Esophagus muscularis mucosa (tissue), 4 donors: ENCODE measurements at regions not wholly inside any gene's neighbourhood (a gene's known extent, or its start where the extent isn't known, plus 50 kb on each side); places are given as distances from the start of the nearest gene placed in this dataset.

ENCODE experiments used
- DNase-seq: peaks from one replicate; pipeline ENCODE4 v3.0.0-alpha.2; 2017; ENCODE audit errors: extremely low spot score
- H3K27ac ChIP-seq, 4 donors: fragments of 200-600 bp; sonication (generic); replicated peaks in 1 of 4; 1 replicate in 3 of 4; 2 replicates in 1 of 4; pipeline ENCODE4 v1.5.1; 2016 to 2019; ENCODE audit warnings: mild to moderate bottlenecking in 1 of 4
- H3K27me3 ChIP-seq, 4 donors: fragments of 200-600 bp; sonication (generic); one replicate each; pipeline versions ENCODE4 v1.5.1 to v1.6.0; 2016 to 2019
- H3K36me3 ChIP-seq, 4 donors: fragments of 200-600 bp; sonication (generic); one replicate each; pipeline ENCODE4 v1.5.1; 2016 to 2019
- H3K4me1 ChIP-seq, 4 donors: fragments of 200-600 bp; sonication (generic); one replicate each; pipeline ENCODE4 v1.5.1; 2016 to 2019
- H3K4me3 ChIP-seq, 4 donors: fragments of 200-600 bp; sonication (generic); 1 replicate in 2 of 4; 2 replicates in 2 of 4; pipeline ENCODE4 v1.5.1; 2016 to 2019; ENCODE audit warnings: mild to moderate bottlenecking in 4 of 4, moderate library complexity in 1 of 4
- H3K9me3 ChIP-seq, 4 donors: fragments of 200-600 bp; sonication (generic); 1 replicate in 3 of 4; 2 replicates in 1 of 4; pipeline ENCODE4 v1.5.1; 2016 to 2019
- CTCF ChIP-seq, 3 experiments: fragments of 200-600 bp in 2 of 3; fragments of 450-650 bp in 1 of 3; sonication (generic) in 2 of 3; IDR thresholded peaks; one replicate each; pipeline ENCODE4 v1.5.1; 2017 to 2019; ENCODE audit warnings: antibody characterized with exemption in 3 of 3, mild to moderate bottlenecking in 2 of 3, moderate library complexity in 1 of 3
- EP300 ChIP-seq: sonication (generic); formaldehyde crosslinking; IDR thresholded peaks from one replicate; pipeline ENCODE4 v1.6.1; 2017; ENCODE audit warnings: antibody characterized with exemption
- POLR2A ChIP-seq: fragments of 450-650 bp; IDR thresholded peaks from one replicate; pipeline ENCODE4 v1.6.1; 2017; ENCODE audit warnings: antibody characterized with exemption, moderate library complexity, mild to moderate bottlenecking, low read depth
- POLR2AphosphoS5 ChIP-seq, 2 donors: sonication (generic); formaldehyde crosslinking; IDR thresholded peaks; one replicate each; pipeline ENCODE4 v1.6.1; 2017; ENCODE audit warnings: antibody characterized with exemption in 2 of 2
- WGBS: methylation state at CpG from one replicate; pipeline ENCODE4 v1.1.5; 2018; 5-methylcytosine and 5-hydroxymethylcytosine counted together
- intact Hi-C: fragments of 100-400 bp; cut with DNase I; formaldehyde crosslinking; loops from one replicate; pipeline ENCODE4 v1.15.1; 2023
- small RNA-seq, 3 donors: library from RNA; depleted of rRNA; stranded (forward); fragments of <200 nt; gene quantifications; one replicate each; pipeline ENCODE3, GENCODE V24; 2016

- Histone ChIP-seq H3K4me3 (no peak overlapping the region), H3K9me3 (peaks cover 0 to 1% (median 0%) of the 10 kb centered on the region in 4 donors), H3K27ac (no peak overlapping the region), H3K36me3 (no peaks in the 10 kb centered on the region), H3K27me3 (no peaks in the 10 kb centered on the region), H3K4me1 (peaks cover 0 to 8% (median 0%) of the 10 kb centered on the region in 4 donors)
- TF ChIP-seq POLR2AphosphoS5 (IDR thresholded peaks at IDR 0.05) = peak in 1 of 2 donors; percentile 56
- TF ChIP-seq POLR2A = no peak
- WGBS = 33% methylated on average over 2 of the region's 2 CpGs
- intact Hi-C loops = no loop called here
- no peak for DNase-seq
Measured at GRCh38 chr20:7828437-7828836, 111.8 kb downstream of the HAO1 start.

GRCh38 chr20:7829031-7829430 lies 111.2 kb downstream of the HAO1 start:
- TF ChIP-seq CTCF (IDR thresholded peaks at IDR 0.05) (no peak), POLR2A (no peak), POLR2AphosphoS5 (IDR thresholded peaks at IDR 0.05) (no peak), EP300 (no peak)
- no peak overlapping the region for H3K4me3 ChIP-seq
- WGBS = 70% methylated on average over 4 of the region's 4 CpGs
- no peaks in the 10 kb centered on the region for H3K27me3 ChIP-seq
- H3K4me1 ChIP-seq = peaks cover 0 to 8% (median 0%) of the 10 kb centered on the region in 4 donors
- H3K9me3 ChIP-seq = peaks cover 0 to 7% (median 2%) of the 10 kb centered on the region in 4 donors
- no peak for DNase-seq
- H3K36me3 ChIP-seq = no peaks in the 10 kb centered on the region
- intact Hi-C loops = no loop called here
- H3K27ac ChIP-seq = no peak overlapping the region

- TF ChIP-seq EP300 = no peak
- no peak for TF ChIP-seq POLR2A
- no peak for TF ChIP-seq CTCF (IDR thresholded peaks at IDR 0.05)
- no peak for TF ChIP-seq POLR2AphosphoS5 (IDR thresholded peaks at IDR 0.05)
- no peaks in the 10 kb centered on the region for H3K36me3 ChIP-seq
- DNase-seq = no peak
Measured at GRCh38 chr20:7829776-7830175, 110.5 kb downstream of the HAO1 start.

More at GRCh38 chr20:7829776-7830175, 110.5 kb downstream of the HAO1 start:
- Histone ChIP-seq H3K9me3 (peaks cover 0 to 12% (median 3%) of the 10 kb centered on the region in 4 donors), H3K4me3 (no peak overlapping the region), H3K27me3 (no peaks in the 10 kb centered on the region), H3K27ac (no peak overlapping the region), H3K4me1 (peaks cover 0 to 8% (median 0%) of the 10 kb centered on the region in 4 donors)
- intact Hi-C loops = no loop called here

Small RNA genes lying in the stretch of these regions (small RNA-seq; reads per million reads assigned to genes)
- 0 reads per million in 3 donors for gene MIR8062
- gene RN7SL547P = 0 reads per million in 3 donors
